H1 (cell line): ENCODE measurements at regions not wholly inside any gene's neighbourhood (a gene's known extent, or its start where the extent isn't known, plus 50 kb on each side); places are given as distances from the start of the nearest gene placed in this dataset.

Experiments
- CTCF ChIA-PET: fragments of 300-600 bp; sonication (Branson Sonifier 250); formaldehyde crosslinking; loops from one replicate; lab custom pipeline; 2021; ENCODE audit not compliant: partially characterized antibody; lab: Charles Lee
- POLR2A ChIA-PET: fragments of 300-600 bp; sonication (Branson Sonifier 250); formaldehyde crosslinking; loops from one replicate; lab custom pipeline; 2021; ENCODE audit warnings: inconsistent platforms; ENCODE audit not compliant: partially characterized antibody; lab: Charles Lee
- DNase-seq, 2 experiments: peaks; one replicate each; pipeline versions ENCODE4 v3.0.0 to v3.0.0-alpha.2; 2010 to 2022; ENCODE audit warnings: low spot score in 2 of 2, low read depth in 1 of 2, mixed read lengths in 1 of 2
- FAIRE-seq: peaks from 2 replicates; lab custom pipeline; 2011; peaks lifted over from hg19 to GRCh38; lab: Jason Lieb, UNC
- H2AFZ ChIP-seq: 2 replicates; pipeline ENCODE4 v1.8.1; 2012; ENCODE audit warnings: low read length, inconsistent platforms
- H2AK5ac ChIP-seq: 2 replicates; pipeline ENCODE4 v1.6.1; 2013; ENCODE audit warnings: low read depth, low read length
- H2BK120ac ChIP-seq: replicated peaks from 2 replicates; pipeline ENCODE3; 2013; ENCODE audit warnings: low read depth, low read length, inconsistent platforms
- H2BK12ac ChIP-seq: 2 replicates; pipeline ENCODE4 v1.6.1; 2013; ENCODE audit warnings: low read depth, low read length
- H2BK15ac ChIP-seq: 2 replicates; pipeline ENCODE4 v1.6.1; 2013; ENCODE audit warnings: low read length
- H2BK20ac ChIP-seq: 2 replicates; pipeline ENCODE4 v1.6.1; 2013; ENCODE audit warnings: low read length
- H2BK5ac ChIP-seq: 2 replicates; pipeline ENCODE4 v1.6.1; 2013; ENCODE audit warnings: low read depth, low read length
- H3K14ac ChIP-seq: 2 replicates; pipeline ENCODE4 v1.6.1; 2013; ENCODE audit warnings: inconsistent platforms; ENCODE audit not compliant: insufficient read length
- H3K18ac ChIP-seq: 2 replicates; pipeline ENCODE4 v1.6.1; 2013; ENCODE audit warnings: low read length; ENCODE audit errors: extremely low read depth
- H3K23ac ChIP-seq: 2 replicates; pipeline ENCODE4 v1.6.1; 2013; ENCODE audit warnings: inconsistent platforms; ENCODE audit not compliant: insufficient read length
- H3K23me2 ChIP-seq: 2 replicates; pipeline ENCODE4 v1.6.1; 2013; ENCODE audit warnings: low read depth, low read length
- H3K27ac ChIP-seq: 2 replicates; pipeline ENCODE4 v1.6.1; 2011; ENCODE audit warnings: low read depth, low read length, inconsistent platforms
- H3K27me3 ChIP-seq, 4 experiments: replicated peaks in 1 of 4; 1 replicate in 1 of 4; 2 replicates in 3 of 4; pipeline versions ENCODE4 v1.6.1 to v1.8.1; 2011 to 2013; ENCODE audit warnings: low read length in 3 of 4, mild to moderate bottlenecking in 3 of 4, inconsistent platforms in 2 of 4, mixed read lengths in 2 of 4, moderate library complexity in 1 of 4; ENCODE audit not compliant: control insufficient read depth in 3 of 4, insufficient read depth in 3 of 4; ENCODE audit errors: extremely low read depth in 1 of 4
- H3K36me3 ChIP-seq, 4 experiments: 2 replicates each; pipeline versions ENCODE4 v1.6.1 to v1.8.1; 2011 to 2013; ENCODE audit warnings: mild to moderate bottlenecking in 4 of 4, low read length in 3 of 4, moderate library complexity in 2 of 4, control low read depth in 1 of 4, inconsistent platforms in 1 of 4; ENCODE audit not compliant: insufficient read depth in 4 of 4, control insufficient read depth in 2 of 4
- H3K4ac ChIP-seq: replicated peaks from 2 replicates; pipeline ENCODE3; 2013; ENCODE audit warnings: low read length, low read depth, mixed read lengths, inconsistent platforms; ENCODE audit not compliant: insufficient read length
- H3K4me1 ChIP-seq, 4 experiments: replicated peaks in 1 of 4; 1 replicate in 1 of 4; 2 replicates in 3 of 4; pipeline versions ENCODE4 v1.6.1 to v1.8.1; 2011 to 2013; ENCODE audit warnings: low read length in 3 of 4, inconsistent platforms in 2 of 4, mixed read lengths in 1 of 4; ENCODE audit not compliant: insufficient read depth in 4 of 4, control insufficient read depth in 3 of 4
- H3K4me2 ChIP-seq, 2 experiments: 2 replicates each; pipeline versions ENCODE4 v1.6.1 to v1.8.1; 2011 to 2013; ENCODE audit warnings: low read depth in 2 of 2, low read length in 2 of 2, control low read depth in 1 of 2, inconsistent platforms in 1 of 2, mild to moderate bottlenecking in 1 of 2; ENCODE audit not compliant: insufficient read depth in 1 of 2
- H3K4me3 ChIP-seq, 4 experiments: fragments of 200-600, 300-600 bp in 1 of 4; sonication (generic), shearing (Covaris generic), sonication (Bioruptor Twin) in 1 of 4; 2 replicates each; pipeline versions ENCODE4 v1.5.1 to v1.8.1; 2011 to 2016; ENCODE audit warnings: low read length in 4 of 4, low read depth in 3 of 4, control low read depth in 2 of 4, inconsistent platforms in 2 of 4, mild to moderate bottlenecking in 2 of 4, mixed read lengths in 1 of 4, moderate library complexity in 1 of 4; ENCODE audit not compliant: insufficient read depth in 2 of 4; ENCODE audit errors: extremely low read depth in 1 of 4
- H3K56ac ChIP-seq: replicated peaks from 2 replicates; pipeline ENCODE3; 2013; ENCODE audit warnings: low read depth, mild to moderate bottlenecking, mixed read lengths, low read length, inconsistent platforms; ENCODE audit not compliant: insufficient read length
- H3K79me1 ChIP-seq: 2 replicates; pipeline ENCODE4 v1.6.1; 2013; ENCODE audit warnings: low read depth, low read length, control low read depth
- H3K79me2 ChIP-seq, 2 experiments: 2 replicates each; pipeline versions ENCODE4 v1.6.1 to v1.8.1; 2012 to 2013; ENCODE audit warnings: low read length in 2 of 2, mild to moderate bottlenecking in 2 of 2, inconsistent platforms in 1 of 2; ENCODE audit not compliant: insufficient read depth in 2 of 2, control insufficient read depth in 1 of 2
- H3K9ac ChIP-seq, 4 experiments: replicated peaks in 1 of 4; 1 replicate in 1 of 4; 2 replicates in 3 of 4; pipeline versions ENCODE4 v1.6.1 to v1.8.1; 2011 to 2013; ENCODE audit warnings: low read depth in 3 of 4, low read length in 3 of 4, control low read depth in 2 of 4, mild to moderate bottlenecking in 2 of 4, moderate library complexity in 2 of 4, inconsistent platforms in 1 of 4; ENCODE audit errors: extremely low read depth in 1 of 4
- H3K9me3 ChIP-seq, 2 experiments: 2 replicates each; pipeline versions ENCODE4 v1.6.1 to v1.8.1; 2012 to 2013; ENCODE audit warnings: mild to moderate bottlenecking in 2 of 2, moderate library complexity in 2 of 2, control low read depth in 1 of 2, inconsistent platforms in 1 of 2, low read depth in 1 of 2, low read length in 1 of 2, mixed read lengths in 1 of 2; ENCODE audit not compliant: insufficient read depth in 2 of 2
- H4K20me1 ChIP-seq, 2 experiments: replicated peaks in 1 of 2; 2 replicates each; pipeline versions ENCODE3 to v1.8.1; 2011 to 2013; ENCODE audit warnings: inconsistent platforms in 2 of 2, low read length in 2 of 2, mild to moderate bottlenecking in 1 of 2; ENCODE audit not compliant: insufficient read depth in 2 of 2, control insufficient read depth in 1 of 2
- H4K5ac ChIP-seq: 2 replicates; pipeline ENCODE4 v1.6.1; 2013; ENCODE audit warnings: low read length, low read depth, mixed read lengths, inconsistent platforms; ENCODE audit not compliant: insufficient read length
- H4K8ac ChIP-seq: 2 replicates; pipeline ENCODE4 v1.8.0; 2013; ENCODE audit warnings: mild to moderate bottlenecking, moderate library complexity, low read length, inconsistent platforms; ENCODE audit not compliant: insufficient read depth; ENCODE audit errors: extremely low read depth
- H4K91ac ChIP-seq: replicated peaks from 2 replicates; pipeline ENCODE3; 2013; ENCODE audit warnings: low read length, mixed read lengths, inconsistent platforms; ENCODE audit not compliant: insufficient read length
- BRCA1 ChIP-seq: IDR thresholded peaks from 2 replicates; pipeline ENCODE4 v1.6.1; 2012; ENCODE audit warnings: low read depth, low read length, improper control_type of control experiment
- CREB1 ChIP-seq: IDR thresholded peaks from 2 replicates; pipeline ENCODE4 v1.6.1; 2012; ENCODE audit warnings: inconsistent platforms
- SIRT6 ChIP-seq: IDR thresholded peaks from one replicate; pipeline ENCODE4 v1.7.1; 2012; ENCODE audit warnings: low read length, inconsistent platforms
- SUZ12 ChIP-seq: fragments of 200-600 bp; sonication (generic); IDR thresholded peaks from 2 replicates; pipeline ENCODE4 v1.6.1; 2012; ENCODE audit warnings: mild to moderate bottlenecking, inconsistent platforms, low read length, moderate library complexity, mixed read lengths
- WGBS, 2 experiments: shearing (Covaris generic) in 1 of 2; methylation state at CpG; one replicate each; pipeline versions ENCODE4 v1.1.6 to v1.1.7; 2013 to 2015; ENCODE audit warnings: low lambda C conversion rate in 2 of 2, mixed read lengths in 2 of 2, inconsistent platforms in 1 of 2, low coverage in 1 of 2, missing lambda C conversion rate in 1 of 2; ENCODE audit not compliant: insufficient replicate concordance in 2 of 2, insufficient coverage in 1 of 2, insufficient read length in 1 of 2; ENCODE audit errors: extremely low coverage in 1 of 2, missing lambda C conversion rate in 1 of 2; 5-methylcytosine and 5-hydroxymethylcytosine counted together

- H3K27ac ChIP-seq, result no peak overlapping the region
- no peak overlapping the region for H2BK20ac ChIP-seq
- H4K8ac ChIP-seq, result no peak overlapping the region
- CTCF ChIA-PET, result no interaction called here
- H3K56ac ChIP-seq, result no peak overlapping the region
- H2BK12ac ChIP-seq, result no peak overlapping the region
- FAIRE-seq (no peak), DNase-seq (no peak)
- TF ChIP-seq CREB1, result no peak
- TF ChIP-seq SIRT6, result no peak
- TF ChIP-seq BRCA1, result no peak
- TF ChIP-seq SUZ12, result no peak
- H3K4me3 ChIP-seq, result no peak overlapping the region
- H3K79me2 ChIP-seq, result no peaks in the 10 kb centered on the region
- H3K27me3 ChIP-seq, result peaks cover 0 to 1% (median 0%) of the 10 kb centered on the region in 4 experiments; a peak in 1 of 7 replicates
- no peak overlapping the region for H3K18ac ChIP-seq
- no peak overlapping the region for H2BK120ac ChIP-seq
- no peak overlapping the region for H2BK5ac ChIP-seq
- H4K20me1 ChIP-seq, result no peaks in the 10 kb centered on the region
- H3K4ac ChIP-seq, result no peak overlapping the region
- H2AFZ ChIP-seq, result no peak overlapping the region
- WGBS, 2 experiments, result 89% methylated on average over 7 of the region's 7 CpGs; no CpG with 5 or more reads in 1 of the 2 experiments
- H4K91ac ChIP-seq, result no peak overlapping the region
- H2AK5ac ChIP-seq, result no peak overlapping the region
- no peaks in the 10 kb centered on the region for H3K23me2 ChIP-seq
- no peak overlapping the region for H4K5ac ChIP-seq
- H3K23ac ChIP-seq, result no peak overlapping the region
- H3K9ac ChIP-seq, result no peak overlapping the region
- no peaks in the 10 kb centered on the region for H3K9me3 ChIP-seq
- no peak overlapping the region for H3K14ac ChIP-seq
- no peaks in the 10 kb centered on the region for H3K4me1 ChIP-seq
- H3K36me3 ChIP-seq, result no peaks in the 10 kb centered on the region
- POLR2A ChIA-PET, result no interaction called here
- no peaks in the 10 kb centered on the region for H3K79me1 ChIP-seq
- H3K4me2 ChIP-seq, result no peak overlapping the region
- H2BK15ac ChIP-seq, result no peak overlapping the region
Observed at GRCh38 chr3:70568626-70569025, 256.2 kb upstream of the MDFIC2 start.
